ENCODE measurements at regions not wholly inside any gene's neighbourhood (a gene's known extent, or its start where the extent isn't known, plus 50 kb on each side); places are given as distances from the start of the nearest gene placed in this dataset.

DNA sequence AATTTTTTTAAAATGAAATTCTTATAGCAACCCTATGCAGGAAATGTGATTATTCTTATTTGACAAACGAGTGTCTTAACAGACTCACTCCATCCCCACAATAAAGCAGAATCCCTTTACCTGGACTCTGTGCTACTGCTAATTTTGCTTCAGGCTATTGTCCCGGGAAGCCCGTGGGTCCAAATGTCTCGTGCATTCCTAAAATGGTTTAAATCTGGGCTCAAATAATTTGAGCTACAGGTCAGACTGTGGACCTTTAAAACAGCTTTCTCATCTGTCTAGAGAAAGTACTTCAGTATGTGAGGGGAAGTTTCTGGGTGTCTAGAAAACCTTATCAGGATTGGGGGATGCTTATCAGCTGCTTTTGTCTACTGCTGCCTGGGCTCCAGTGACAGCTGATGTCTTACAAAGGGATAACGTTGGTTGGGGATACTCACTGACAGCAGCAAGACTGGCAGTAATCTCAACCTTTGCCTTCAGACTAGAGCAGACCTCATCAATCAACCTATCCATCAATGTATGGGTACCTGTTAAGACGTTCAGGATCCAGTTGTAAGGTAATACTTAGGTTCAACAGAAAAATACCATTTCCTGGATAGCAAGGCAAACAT lies 197.9 kb upstream of the CDH11 start:
- no peaks in the 10 kb centered on the region for H3K36me3 ChIP-seq
- H3K9me3 ChIP-seq = no peaks in the 10 kb centered on the region
- 47 to 58% methylated on average over 6 of the region's 6 CpGs for WGBS, 2 donors
- intact Hi-C loops (cut with DNase I) = no loop called here
- no peak overlapping the region for H3K27ac ChIP-seq
- peaks cover 0 to 17% (median 8%) of the 10 kb centered on the region in 4 donors for H3K4me1 ChIP-seq
- no peak for DNase-seq
- no peak for TF ChIP-seq EP300 (IDR thresholded peaks at IDR 0.05)
- no peak for TF ChIP-seq POLR2A (IDR thresholded peaks at IDR 0.05)
- no peaks in the 10 kb centered on the region for H3K27me3 ChIP-seq
- no peak overlapping the region for H3K4me3 ChIP-seq

DNA sequence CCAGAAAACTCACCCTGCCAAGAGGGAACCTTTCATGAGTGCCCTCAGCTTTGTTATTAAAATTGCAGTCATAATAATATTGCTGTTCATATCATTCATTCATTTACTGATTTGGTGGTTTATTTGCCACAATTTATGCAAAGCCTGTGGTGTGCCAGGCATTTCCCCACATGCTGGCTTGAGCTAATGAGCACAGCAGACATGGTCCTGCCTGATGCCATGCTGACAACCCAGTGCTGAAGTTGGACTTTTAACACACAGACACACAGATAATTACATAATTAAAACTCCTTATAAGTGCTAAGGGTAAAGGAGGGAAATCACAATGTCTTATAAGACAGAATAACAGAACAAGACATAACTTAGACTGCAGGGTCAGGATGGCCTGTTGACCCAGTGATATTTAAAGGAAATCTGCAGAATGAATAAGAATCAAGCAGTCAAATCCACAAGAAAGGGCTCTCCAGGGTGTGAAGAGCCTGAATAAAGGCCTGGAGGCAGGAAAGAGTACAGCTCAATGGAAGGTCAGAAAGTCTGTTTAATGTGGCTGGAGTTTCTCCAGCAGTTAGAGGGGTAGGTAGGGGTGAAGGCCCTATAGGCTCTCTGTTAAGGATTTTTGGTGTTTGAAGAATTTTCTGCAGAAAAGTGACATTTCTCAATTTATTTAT lies 196.9 kb upstream of the CDH11 start:
- H3K9me3 ChIP-seq = no peaks in the 10 kb centered on the region
- H3K36me3 ChIP-seq = no peaks in the 10 kb centered on the region
- H3K27ac ChIP-seq = no peak overlapping the region
- no peak overlapping the region for H3K4me3 ChIP-seq
- TF ChIP-seq, protein P1, sequence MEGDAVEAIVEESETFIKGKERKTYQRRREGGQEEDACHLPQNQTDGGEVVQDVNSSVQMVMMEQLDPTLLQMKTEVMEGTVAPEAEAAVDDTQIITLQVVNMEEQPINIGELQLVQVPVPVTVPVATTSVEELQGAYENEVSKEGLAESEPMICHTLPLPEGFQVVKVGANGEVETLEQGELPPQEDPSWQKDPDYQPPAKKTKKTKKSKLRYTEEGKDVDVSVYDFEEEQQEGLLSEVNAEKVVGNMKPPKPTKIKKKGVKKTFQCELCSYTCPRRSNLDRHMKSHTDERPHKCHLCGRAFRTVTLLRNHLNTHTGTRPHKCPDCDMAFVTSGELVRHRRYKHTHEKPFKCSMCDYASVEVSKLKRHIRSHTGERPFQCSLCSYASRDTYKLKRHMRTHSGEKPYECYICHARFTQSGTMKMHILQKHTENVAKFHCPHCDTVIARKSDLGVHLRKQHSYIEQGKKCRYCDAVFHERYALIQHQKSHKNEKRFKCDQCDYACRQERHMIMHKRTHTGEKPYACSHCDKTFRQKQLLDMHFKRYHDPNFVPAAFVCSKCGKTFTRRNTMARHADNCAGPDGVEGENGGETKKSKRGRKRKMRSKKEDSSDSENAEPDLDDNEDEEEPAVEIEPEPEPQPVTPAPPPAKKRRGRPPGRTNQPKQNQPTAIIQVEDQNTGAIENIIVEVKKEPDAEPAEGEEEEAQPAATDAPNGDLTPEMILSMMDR (IDR thresholded peaks at IDR 0.05) = no peak
- TF ChIP-seq POLR2A (IDR thresholded peaks at IDR 0.05) (no peak), EP300 (IDR thresholded peaks at IDR 0.05) (no peak), POLR2AphosphoS5 (IDR thresholded peaks at IDR 0.05) (no peak)
- intact Hi-C loops (cut with DNase I) = no loop called here
- no peaks in the 10 kb centered on the region for H3K27me3 ChIP-seq
- no peak for DNase-seq
- peaks cover 0 to 25% (median 8%) of the 10 kb centered on the region in 4 donors for H3K4me1 ChIP-seq

DNA sequence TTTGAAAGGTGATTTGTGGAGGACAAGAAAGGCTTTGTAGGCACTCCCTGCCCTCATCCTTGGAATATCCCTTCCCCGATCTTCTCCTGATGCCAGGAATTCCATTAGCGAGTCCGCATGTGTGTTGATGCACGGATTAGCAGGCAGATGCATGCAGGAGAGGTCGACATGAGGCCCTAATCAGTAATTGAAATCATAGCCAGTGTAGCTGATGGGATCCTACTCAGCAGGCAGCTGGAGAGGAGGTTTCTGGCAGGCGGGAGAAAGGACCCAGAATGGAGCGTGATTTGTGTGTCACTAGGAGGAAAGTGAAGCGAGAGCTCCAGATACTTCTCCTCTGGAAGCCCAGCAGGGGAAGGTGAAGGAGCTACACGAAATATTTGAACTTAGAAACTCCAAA lies 196.3 kb upstream of the CDH11 start:
- no peak for DNase-seq
- WGBS, 2 donors = 57 to 63% methylated on average over 9 of the region's 9 CpGs
- H3K9me3 ChIP-seq = no peaks in the 10 kb centered on the region
- H3K4me1 ChIP-seq = peaks cover 0 to 25% (median 8%) of the 10 kb centered on the region in 4 donors
- no peaks in the 10 kb centered on the region for H3K36me3 ChIP-seq
- H3K4me3 ChIP-seq = no peak overlapping the region
- intact Hi-C loops (cut with DNase I) = no loop called here
- no peak overlapping the region for H3K27ac ChIP-seq
- H3K27me3 ChIP-seq = no peaks in the 10 kb centered on the region
- TF ChIP-seq POLR2AphosphoS5 (IDR thresholded peaks at IDR 0.05) (no peak), EP300 (IDR thresholded peaks at IDR 0.05) (no peak)

DNA sequence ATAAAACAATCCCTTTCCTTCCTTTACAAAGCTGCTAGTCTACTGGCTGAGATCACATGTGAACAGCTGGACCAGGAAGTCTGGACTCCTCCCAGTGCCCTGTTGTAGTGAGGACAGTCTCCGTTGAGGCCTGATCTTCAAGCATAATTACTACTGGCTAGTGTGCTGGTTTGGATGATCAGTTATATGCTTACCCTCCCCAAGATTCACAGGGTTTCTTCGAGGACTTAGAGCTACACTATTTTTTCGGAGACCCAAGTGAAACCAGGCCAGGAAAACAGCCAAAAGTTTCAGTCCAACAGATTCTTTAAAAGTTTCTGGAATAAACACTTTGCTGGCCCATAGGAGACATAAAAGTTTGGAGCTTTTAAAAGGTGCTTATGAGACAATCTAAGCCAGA lies 194.9 kb upstream of the CDH11 start:
- Histone ChIP-seq H3K36me3 (no peaks in the 10 kb centered on the region), H3K27me3 (no peaks in the 10 kb centered on the region), H3K4me1 (peaks cover 0 to 25% (median 8%) of the 10 kb centered on the region in 4 donors), H3K9me3 (no peaks in the 10 kb centered on the region), H3K4me3 (no peak overlapping the region), H3K27ac (no peak overlapping the region)
- intact Hi-C loops (cut with DNase I) = no loop called here
- 64 to 65% methylated on average over 3 of the region's 3 CpGs for WGBS, 2 donors
- TF ChIP-seq, protein P1 (IDR thresholded peaks at IDR 0.05) = no peak
- no peak for TF ChIP-seq POLR2AphosphoS5 (IDR thresholded peaks at IDR 0.05)
- TF ChIP-seq POLR2A (IDR thresholded peaks at IDR 0.05) = no peak
- no peak for TF ChIP-seq EP300 (IDR thresholded peaks at IDR 0.05)
- DNase-seq = no peak

DNA sequence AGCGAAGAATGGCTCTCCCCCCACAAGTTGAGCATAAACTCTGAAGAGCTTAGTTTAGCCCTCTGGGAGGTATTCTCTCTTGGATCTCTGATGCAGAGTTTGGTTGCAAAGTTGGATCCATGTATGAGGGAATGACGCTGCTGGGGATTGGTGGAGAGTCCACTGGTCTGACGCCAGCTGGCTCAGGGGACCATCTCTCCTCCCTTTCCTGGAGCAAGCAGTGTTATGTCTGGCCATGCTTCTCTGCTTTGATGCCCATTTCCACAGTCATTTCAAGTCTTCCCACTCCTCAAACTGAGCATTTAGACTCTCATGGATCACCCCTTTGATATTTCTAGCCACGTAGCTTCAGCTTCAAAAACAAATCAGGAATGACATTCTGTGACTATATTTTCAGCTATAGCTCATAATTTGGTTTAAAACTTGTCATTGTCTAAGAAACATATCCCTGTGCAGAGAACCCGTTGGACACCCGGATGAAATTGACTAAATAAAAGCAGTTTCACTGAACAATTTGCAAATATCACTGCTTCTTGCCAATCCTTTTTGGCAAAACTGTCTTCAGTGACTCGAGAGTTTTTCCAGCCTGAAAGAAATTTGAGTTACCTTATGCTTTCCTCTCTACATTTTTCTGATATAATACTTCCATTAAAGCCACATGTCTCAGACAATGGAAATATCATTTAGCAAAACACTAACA lies 193.4 kb upstream of the CDH11 start:
- no peaks in the 10 kb centered on the region for H3K36me3 ChIP-seq
- WGBS, 2 donors = 68 to 70% methylated on average over 7 of the region's 7 CpGs

DNA sequence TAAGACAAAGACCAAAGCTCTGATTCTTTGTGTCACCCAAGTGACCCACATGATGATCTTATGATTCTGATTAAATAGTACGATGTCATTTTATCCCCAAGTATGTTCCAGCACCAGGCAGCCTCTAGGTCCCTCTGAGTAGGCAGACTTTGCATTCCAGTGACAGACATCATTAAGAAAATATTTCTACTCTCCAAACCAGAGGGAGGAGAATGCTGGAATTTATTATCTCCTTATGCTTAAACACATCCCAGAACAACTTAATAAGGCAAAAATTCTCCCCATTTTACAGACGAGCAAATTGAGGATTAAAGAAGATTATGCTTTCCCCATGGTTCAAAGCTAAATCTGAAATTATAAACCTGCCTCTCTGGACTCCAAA lies 192.8 kb upstream of the CDH11 start:
- H3K27ac ChIP-seq = no peak overlapping the region
- no peaks in the 10 kb centered on the region for H3K27me3 ChIP-seq
- DNase-seq = no peak
- WGBS, 2 donors = 67 to 68% methylated on average over 2 of the region's 2 CpGs
- H3K36me3 ChIP-seq = no peaks in the 10 kb centered on the region
- TF ChIP-seq EP300 (IDR thresholded peaks at IDR 0.05) (no peak), POLR2A (IDR thresholded peaks at IDR 0.05) (no peak), POLR2AphosphoS5 (IDR thresholded peaks at IDR 0.05) (no peak)
- TF ChIP-seq, protein P1 (IDR thresholded peaks at IDR 0.05) = no peak
- H3K9me3 ChIP-seq = no peaks in the 10 kb centered on the region
- peaks cover 0 to 25% (median 11%) of the 10 kb centered on the region in 4 donors for H3K4me1 ChIP-seq
- no peak overlapping the region for H3K4me3 ChIP-seq
- intact Hi-C loops (cut with DNase I) = no loop called here

More for the DNA sequence above, 193.4 kb upstream of the CDH11 start:
- Histone ChIP-seq H3K4me1 (peaks cover 0 to 25% (median 8%) of the 10 kb centered on the region in 4 donors), H3K4me3 (no peak overlapping the region), H3K27me3 (no peaks in the 10 kb centered on the region), H3K9me3 (no peaks in the 10 kb centered on the region), H3K27ac (no peak overlapping the region)
- intact Hi-C loops (cut with DNase I) = no loop called here
- DNase-seq = peak; percentile 74
- TF ChIP-seq POLR2A (IDR thresholded peaks at IDR 0.05) = no peak
